ENCODE measurements at regions not wholly inside any gene's neighbourhood (a gene's known extent, or its start where the extent isn't known, plus 50 kb on each side); places are given as distances from the start of the nearest gene placed in this dataset.

GRCh38 chr2:173631127-173631460 lies 276.4 kb downstream of the CDCA7 start:
- no peak for TF ChIP-seq POLR2A (IDR thresholded peaks at IDR 0.05; ENCODE audit: low read length)
- TF ChIP-seq GATA1 (IDR thresholded peaks at IDR 0.05; ENCODE audit: low read depth, low read length), result no peak

All from erythroblast (primary cell).